Suprapubic skin (tissue), 4 donors: ENCODE measurements at regions not wholly inside any gene's neighbourhood (a gene's known extent, or its start where the extent isn't known, plus 50 kb on each side); places are given as distances from the start of the nearest gene placed in this dataset.

Source experiments
- DNase-seq, 2 donors: peaks; one replicate each; pipeline ENCODE4 v3.0.0-alpha.2; 2019; ENCODE audit warnings: low spot score in 2 of 2
- H3K27ac ChIP-seq: fragments of 200-600 bp; sonication (generic); one replicate; pipeline ENCODE4 v1.5.1; 2019
- H3K27me3 ChIP-seq: fragments of 200-600 bp; sonication (generic); one replicate; pipeline ENCODE4 v1.5.1; 2019
- H3K36me3 ChIP-seq: fragments of 200-600 bp; sonication (generic); one replicate; pipeline ENCODE4 v1.5.1; 2019
- H3K4me1 ChIP-seq: fragments of 200-600 bp; sonication (generic); one replicate; pipeline ENCODE4 v1.5.1; 2019
- H3K4me3 ChIP-seq: fragments of 200-600 bp; sonication (generic); one replicate; pipeline ENCODE4 v1.5.1; 2019; ENCODE audit warnings: mild to moderate bottlenecking
- H3K9me3 ChIP-seq: fragments of 200-600 bp; sonication (generic); one replicate; pipeline ENCODE4 v1.5.1; 2019
- EP300 ChIP-seq: sonication (generic); formaldehyde crosslinking; IDR thresholded peaks from one replicate; pipeline ENCODE4 v1.6.1; 2017; ENCODE audit warnings: antibody characterized with exemption
- POLR2A ChIP-seq, 2 donors: fragments of 450-650 bp; IDR thresholded peaks; one replicate each; pipeline ENCODE4 v1.6.1; 2017; ENCODE audit warnings: antibody characterized with exemption in 2 of 2, mild to moderate bottlenecking in 2 of 2, moderate library complexity in 2 of 2
- POLR2AphosphoS5 ChIP-seq, 3 donors: sonication (generic); formaldehyde crosslinking; IDR thresholded peaks; one replicate each; pipeline ENCODE4 v1.6.1; 2017; ENCODE audit warnings: antibody characterized with exemption in 3 of 3
- WGBS: methylation state at CpG from one replicate; pipeline ENCODE4 v1.1.5; 2018; 5-methylcytosine and 5-hydroxymethylcytosine counted together
- TF ChIP-seq, protein P1 (sequence below), 2 donors: fragments of 200-600 bp in 1 of 2; fragments of 450-650 bp in 1 of 2; sonication (generic) in 1 of 2; IDR thresholded peaks; one replicate each; pipeline ENCODE4 v1.5.1; 2016 to 2019; ENCODE audit warnings: antibody characterized with exemption in 2 of 2, mild to moderate bottlenecking in 1 of 2, moderate library complexity in 1 of 2

DNA sequence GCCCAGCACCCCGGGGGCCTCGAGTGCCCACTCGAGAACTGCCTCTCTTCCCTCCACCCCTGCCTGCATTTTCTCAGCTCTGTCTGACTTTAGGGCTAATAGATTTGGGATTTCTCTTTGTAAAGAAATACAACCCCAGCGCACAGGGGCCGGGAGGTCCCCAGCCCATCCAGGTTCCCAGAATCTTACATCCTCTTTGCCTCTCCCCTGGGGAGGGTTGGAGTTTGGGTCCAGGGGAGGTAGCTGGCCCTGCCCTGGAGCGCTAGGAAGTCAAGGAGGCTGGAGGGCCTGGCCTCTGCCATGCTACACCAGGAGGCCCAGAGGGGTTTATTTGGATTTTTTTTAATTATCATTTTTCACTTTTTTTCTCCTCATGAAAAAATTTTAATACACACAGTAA lies 65.7 kb upstream of the LMO1 start:
- no peak overlapping the region for H3K4me3 ChIP-seq
- peaks cover 15% of the 10 kb centered on the region for H3K27me3 ChIP-seq
- H3K4me1 ChIP-seq = peaks cover 32% of the 10 kb centered on the region
- H3K27ac ChIP-seq = no peak overlapping the region
- TF ChIP-seq EP300 = no peak
- TF ChIP-seq, protein P1, sequence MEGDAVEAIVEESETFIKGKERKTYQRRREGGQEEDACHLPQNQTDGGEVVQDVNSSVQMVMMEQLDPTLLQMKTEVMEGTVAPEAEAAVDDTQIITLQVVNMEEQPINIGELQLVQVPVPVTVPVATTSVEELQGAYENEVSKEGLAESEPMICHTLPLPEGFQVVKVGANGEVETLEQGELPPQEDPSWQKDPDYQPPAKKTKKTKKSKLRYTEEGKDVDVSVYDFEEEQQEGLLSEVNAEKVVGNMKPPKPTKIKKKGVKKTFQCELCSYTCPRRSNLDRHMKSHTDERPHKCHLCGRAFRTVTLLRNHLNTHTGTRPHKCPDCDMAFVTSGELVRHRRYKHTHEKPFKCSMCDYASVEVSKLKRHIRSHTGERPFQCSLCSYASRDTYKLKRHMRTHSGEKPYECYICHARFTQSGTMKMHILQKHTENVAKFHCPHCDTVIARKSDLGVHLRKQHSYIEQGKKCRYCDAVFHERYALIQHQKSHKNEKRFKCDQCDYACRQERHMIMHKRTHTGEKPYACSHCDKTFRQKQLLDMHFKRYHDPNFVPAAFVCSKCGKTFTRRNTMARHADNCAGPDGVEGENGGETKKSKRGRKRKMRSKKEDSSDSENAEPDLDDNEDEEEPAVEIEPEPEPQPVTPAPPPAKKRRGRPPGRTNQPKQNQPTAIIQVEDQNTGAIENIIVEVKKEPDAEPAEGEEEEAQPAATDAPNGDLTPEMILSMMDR (IDR thresholded peaks at IDR 0.05) = no peak
- TF ChIP-seq POLR2A (IDR thresholded peaks at IDR 0.05) = no peak
- no peak for TF ChIP-seq POLR2AphosphoS5 (IDR thresholded peaks at IDR 0.05)
- WGBS = 66% methylated on average over 6 of the region's 6 CpGs
- H3K9me3 ChIP-seq = no peaks in the 10 kb centered on the region
- DNase-seq = no peak
- no peaks in the 10 kb centered on the region for H3K36me3 ChIP-seq

GRCh38 chr11:8328848-8329330 lies 65.2 kb upstream of the LMO1 start:
- Histone ChIP-seq H3K4me3 (no peak overlapping the region), H3K36me3 (no peaks in the 10 kb centered on the region), H3K9me3 (no peaks in the 10 kb centered on the region), H3K4me1 (peaks cover 32% of the 10 kb centered on the region), H3K27me3 (peaks cover 15% of the 10 kb centered on the region), H3K27ac (no peak overlapping the region)
- 9% methylated on average over 11 of the region's 11 CpGs for WGBS
- peak in 1 of 2 donors; percentile 81 for DNase-seq
- TF ChIP-seq, protein P1 (IDR thresholded peaks at IDR 0.05) = peak; percentile 38 to 82
- TF ChIP-seq POLR2A (IDR thresholded peaks at IDR 0.05) = no peak

DNA sequence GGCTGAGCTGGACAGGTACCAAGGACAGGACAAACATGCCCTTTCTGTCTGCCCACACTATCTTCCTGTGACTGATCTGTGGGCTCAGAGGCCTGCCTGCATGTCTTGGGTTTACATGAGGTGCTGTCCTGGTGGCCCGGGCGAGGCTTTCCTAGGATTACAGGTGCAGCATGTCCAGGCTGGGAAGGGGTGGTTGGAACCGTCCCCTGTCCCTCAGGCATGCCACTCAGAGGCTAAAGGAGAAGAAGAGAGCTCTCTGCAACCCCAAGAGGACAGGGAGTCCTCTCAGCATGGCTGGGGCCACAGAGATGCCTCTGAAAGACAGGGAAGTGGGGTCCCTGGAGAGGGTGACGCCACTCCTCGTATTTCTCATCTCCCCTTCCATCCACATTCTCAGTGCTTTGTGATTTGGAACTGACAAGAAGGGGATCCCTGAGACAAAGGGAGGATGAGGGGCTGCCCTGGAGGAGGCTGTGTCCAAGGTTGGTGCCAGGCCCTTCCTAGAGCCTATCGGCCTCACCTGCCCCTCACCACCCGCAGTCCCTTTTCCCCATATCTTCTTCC lies 64.6 kb upstream of the LMO1 start:
- no peak for TF ChIP-seq EP300
- TF ChIP-seq POLR2A (IDR thresholded peaks at IDR 0.05) = no peak
- TF ChIP-seq, protein P1 (IDR thresholded peaks at IDR 0.05) = no peak
- no peak for TF ChIP-seq POLR2AphosphoS5 (IDR thresholded peaks at IDR 0.05)
- H3K36me3 ChIP-seq = no peaks in the 10 kb centered on the region
- H3K27ac ChIP-seq = no peak overlapping the region
- peaks cover 34% of the 10 kb centered on the region for H3K4me1 ChIP-seq
- WGBS = 93% methylated on average over 7 of the region's 7 CpGs
- H3K9me3 ChIP-seq = no peaks in the 10 kb centered on the region
- H3K4me3 ChIP-seq = no peak overlapping the region
- DNase-seq = no peak
- H3K27me3 ChIP-seq = peaks cover 15% of the 10 kb centered on the region

GRCh38 chr11:8327761-8328192 lies 64.1 kb upstream of the LMO1 start:
- Histone ChIP-seq H3K9me3 (no peaks in the 10 kb centered on the region), H3K27me3 (peaks cover 15% of the 10 kb centered on the region), H3K4me1 (peaks cover 36% of the 10 kb centered on the region), H3K27ac (no peak overlapping the region), H3K4me3 (no peak overlapping the region), H3K36me3 (no peaks in the 10 kb centered on the region)
- WGBS = 67% methylated on average over 1 of the region's 3 CpGs
- TF ChIP-seq, protein P1 (IDR thresholded peaks at IDR 0.05) = no peak
- TF ChIP-seq POLR2AphosphoS5 (IDR thresholded peaks at IDR 0.05) = no peak
- no peak for TF ChIP-seq POLR2A (IDR thresholded peaks at IDR 0.05)
- no peak for TF ChIP-seq EP300
- no peak for DNase-seq

DNA sequence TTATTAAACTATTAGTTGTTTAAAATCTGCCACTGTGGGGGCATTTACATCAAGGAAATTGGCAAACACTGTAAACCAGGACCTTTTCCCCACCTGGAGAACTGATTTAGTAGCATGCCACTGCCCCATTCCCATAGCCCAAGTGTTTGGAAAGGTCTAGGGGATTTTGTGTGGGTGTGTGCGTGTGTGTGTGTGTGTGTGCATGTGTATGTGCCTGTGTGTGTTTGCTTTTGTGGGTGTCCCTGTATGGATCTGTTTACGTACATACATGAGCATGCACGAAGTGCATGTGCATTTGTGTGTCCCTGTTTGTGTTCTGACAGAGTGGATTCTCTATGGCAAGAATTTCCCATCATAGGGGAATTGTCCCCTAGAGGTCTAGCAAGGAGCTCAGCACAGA lies 62.7 kb upstream of the LMO1 start:
- no peak overlapping the region for H3K27ac ChIP-seq
- peaks cover 36% of the 10 kb centered on the region for H3K4me1 ChIP-seq
- TF ChIP-seq, protein P1 (IDR thresholded peaks at IDR 0.05) = no peak
- no peak for TF ChIP-seq POLR2A (IDR thresholded peaks at IDR 0.05)
- TF ChIP-seq POLR2AphosphoS5 (IDR thresholded peaks at IDR 0.05) = no peak
- no peak for TF ChIP-seq EP300
- no peak for DNase-seq
- H3K9me3 ChIP-seq = no peaks in the 10 kb centered on the region
- no peaks in the 10 kb centered on the region for H3K36me3 ChIP-seq
- no peak overlapping the region for H3K4me3 ChIP-seq
- WGBS = 94% methylated on average over 3 of the region's 3 CpGs
- H3K27me3 ChIP-seq = peaks cover 14% of the 10 kb centered on the region
